ENCODE measurements at regions not wholly inside any gene's neighbourhood (a gene's known extent, or its start where the extent isn't known, plus 50 kb on each side); places are given as distances from the start of the nearest gene placed in this dataset.

DNA sequence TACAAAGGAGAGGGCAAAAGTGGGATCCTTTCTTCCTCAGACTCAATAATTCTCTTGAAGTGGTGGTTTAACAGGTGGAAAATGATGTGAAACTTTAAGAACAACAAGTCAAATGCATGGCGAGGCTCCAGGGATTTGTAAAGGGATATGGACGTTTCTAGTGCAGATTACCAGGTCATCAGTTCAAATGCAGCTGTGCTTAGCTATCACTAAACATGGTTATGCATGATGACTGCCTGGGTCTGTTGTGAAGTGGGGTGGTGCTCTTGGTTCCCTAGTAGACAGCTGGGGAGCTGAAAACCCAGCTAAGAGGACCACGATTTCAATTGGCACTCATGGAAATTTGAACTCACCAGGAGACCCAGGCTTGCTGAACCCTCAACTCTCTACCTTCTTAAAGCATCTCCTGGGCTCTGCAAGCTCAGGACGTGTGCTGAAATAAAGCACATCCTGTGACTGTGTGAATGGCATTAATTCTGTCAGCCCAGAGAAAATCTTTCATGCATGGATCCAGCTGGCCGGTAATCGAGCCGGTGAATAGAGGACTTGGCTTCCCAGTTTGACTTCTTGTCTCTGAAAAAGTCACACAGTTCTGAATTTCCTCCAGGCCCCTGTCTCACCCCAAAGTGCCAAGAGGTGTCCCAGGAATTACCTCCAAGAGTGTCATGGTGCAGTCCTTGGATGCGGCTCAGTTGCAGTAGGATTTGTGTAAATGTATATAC lies 146.1 kb downstream of the MTX2 start:
- no peak for TF ChIP-seq CTCF (IDR thresholded peaks at IDR 0.05)
- no peak for TF ChIP-seq POLR2A (IDR thresholded peaks at IDR 0.05)
